Thoracic aorta (tissue), 2 donors: ENCODE measurements at regions not wholly inside any gene's neighbourhood (a gene's known extent, or its start where the extent isn't known, plus 50 kb on each side); places are given as distances from the start of the nearest gene placed in this dataset.

Experiments
- ATAC-seq: fragments of 150-250 bp; one replicate; pipeline ENCODE4 v1.8.0; 2017; ENCODE audit warnings: low read depth; ENCODE audit not compliant: insufficient number of reproducible peaks, low FRiP score
- DNase-seq: peaks from one replicate; pipeline ENCODE4 v3.0.0-alpha.2; 2020; ENCODE audit warnings: low spot score
- H3K27ac ChIP-seq, 2 donors: fragments of 200-600 bp; sonication (generic); 1 replicate in 1 of 2; 2 replicates in 1 of 2; pipeline ENCODE4 v1.5.1; 2016; ENCODE audit warnings: mild to moderate bottlenecking in 2 of 2, moderate library complexity in 2 of 2
- H3K27me3 ChIP-seq: fragments of 200-600 bp; sonication (generic); replicated peaks from 2 replicates; pipeline ENCODE4 v1.6.0; 2016; ENCODE audit warnings: mild to moderate bottlenecking; ENCODE audit not compliant: insufficient read depth
- H3K36me3 ChIP-seq: fragments of 200-600 bp; sonication (generic); one replicate; pipeline ENCODE4 v1.5.1; 2016
- H3K4me1 ChIP-seq, 2 donors: fragments of 200-600 bp; sonication (generic); 1 replicate in 1 of 2; 2 replicates in 1 of 2; pipeline versions ENCODE4 v1.5.1 to v1.6.0; 2016; ENCODE audit warnings: low read depth in 2 of 2, mild to moderate bottlenecking in 1 of 2; ENCODE audit not compliant: control insufficient read depth in 1 of 2
- H3K4me3 ChIP-seq: fragments of 200-600 bp; sonication (generic); 2 replicates; pipeline ENCODE4 v1.5.1; 2016; ENCODE audit warnings: mild to moderate bottlenecking
- H3K9me3 ChIP-seq: fragments of 200-600 bp; sonication (generic); 2 replicates; pipeline ENCODE4 v1.5.1; 2016
- CTCF ChIP-seq: fragments of 200-600 bp; sonication (generic); IDR thresholded peaks from one replicate; pipeline ENCODE4 v1.5.1; 2019; ENCODE audit warnings: antibody characterized with exemption

GRCh38 chr2:180652794-180653193, 327.6 kb upstream of the UBE2E3 start:
- TF ChIP-seq CTCF = no peak
- Histone ChIP-seq H3K4me3 (no peak overlapping the region), H3K27ac (no peak overlapping the region), H3K4me1 (no peaks in the 10 kb centered on the region), H3K36me3 (no peaks in the 10 kb centered on the region), H3K9me3 (no peaks in the 10 kb centered on the region), H3K27me3 (no peaks in the 10 kb centered on the region)
- no peak for DNase-seq
- no peak for ATAC-seq

DNA sequence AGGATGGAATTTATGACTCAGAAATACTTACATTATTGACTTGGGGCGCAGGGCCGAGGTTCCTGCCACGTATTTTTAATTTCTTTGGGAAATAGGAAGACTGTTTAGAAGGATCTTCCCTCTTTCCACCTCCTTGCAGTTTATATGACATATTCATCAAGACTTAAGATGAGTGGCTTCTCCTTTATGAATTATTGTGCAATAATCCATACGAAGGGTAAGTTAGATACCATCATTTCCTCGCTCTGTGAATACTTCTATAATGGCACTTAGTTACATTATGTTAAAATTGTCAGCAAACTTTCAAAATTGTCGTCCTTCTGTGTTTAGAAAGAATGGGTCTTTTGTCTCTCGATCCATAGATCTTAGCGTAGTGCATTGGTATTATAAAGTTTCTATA, 328.8 kb upstream of the UBE2E3 start:
- Histone ChIP-seq H3K9me3 (no peaks in the 10 kb centered on the region), H3K36me3 (no peaks in the 10 kb centered on the region), H3K4me3 (no peak overlapping the region), H3K4me1 (no peaks in the 10 kb centered on the region), H3K27me3 (no peaks in the 10 kb centered on the region), H3K27ac (no peak overlapping the region)
- ATAC-seq (no peak), DNase-seq (no peak)
- no peak for TF ChIP-seq CTCF

GRCh38 chr2:180647621-180648020, 332.8 kb upstream of the UBE2E3 start:
- no peak for ATAC-seq
- Histone ChIP-seq H3K27me3 (no peaks in the 10 kb centered on the region), H3K27ac (no peak overlapping the region), H3K4me1 (no peaks in the 10 kb centered on the region), H3K36me3 (no peaks in the 10 kb centered on the region), H3K9me3 (no peaks in the 10 kb centered on the region), H3K4me3 (no peak overlapping the region)
- TF ChIP-seq CTCF = no peak
- DNase-seq = no peak

GRCh38 chr2:180647221-180647620, 333.2 kb upstream of the UBE2E3 start:
- no peaks in the 10 kb centered on the region for H3K4me1 ChIP-seq
- TF ChIP-seq CTCF = no peak
- H3K27me3 ChIP-seq = no peaks in the 10 kb centered on the region
- no peak for DNase-seq
- no peaks in the 10 kb centered on the region for H3K9me3 ChIP-seq
- H3K4me3 ChIP-seq = no peak overlapping the region
- no peak for ATAC-seq
- H3K36me3 ChIP-seq = no peaks in the 10 kb centered on the region
- H3K27ac ChIP-seq = no peak overlapping the region

- ATAC-seq (no peak), DNase-seq (no peak)
- no peaks in the 10 kb centered on the region for H3K27me3 ChIP-seq
- H3K27ac ChIP-seq = no peak overlapping the region
- no peaks in the 10 kb centered on the region for H3K36me3 ChIP-seq
- H3K9me3 ChIP-seq = no peaks in the 10 kb centered on the region
- no peak overlapping the region for H3K4me3 ChIP-seq
- H3K4me1 ChIP-seq = no peaks in the 10 kb centered on the region
- no peak for TF ChIP-seq CTCF
Observed at GRCh38 chr2:180646756-180647155, 333.6 kb upstream of the UBE2E3 start.
